ENCODE measurements at regions not wholly inside any gene's neighbourhood (a gene's known extent, or its start where the extent isn't known, plus 50 kb on each side); places are given as distances from the start of the nearest gene placed in this dataset.
"Not testable (repeated sequence)": the region's sequence is repeated elsewhere in the genome, so short reads cannot be mapped to it uniquely, and the experiment has no call there.

DNA sequence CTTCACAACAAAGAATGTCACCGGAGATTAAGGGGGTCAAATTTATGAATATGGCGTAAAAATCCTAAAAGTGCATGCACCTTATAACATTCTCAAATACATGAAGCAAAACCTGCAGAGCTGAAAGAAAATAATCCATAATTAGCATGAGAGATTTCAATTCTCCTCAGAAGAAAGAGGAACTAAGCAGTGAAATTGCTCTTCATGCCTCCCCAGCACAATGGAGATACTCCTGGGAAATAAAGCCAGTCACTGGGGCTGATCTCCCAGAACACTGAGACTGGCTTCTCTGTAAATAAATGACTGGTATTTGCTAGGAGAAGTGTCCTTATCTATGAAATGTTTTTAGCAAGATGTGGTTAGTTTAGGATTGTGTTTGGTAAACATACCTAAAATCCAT lies 68.1 kb downstream of the GOLGA6L6 start:
- TF ChIP-seq, protein P1, sequence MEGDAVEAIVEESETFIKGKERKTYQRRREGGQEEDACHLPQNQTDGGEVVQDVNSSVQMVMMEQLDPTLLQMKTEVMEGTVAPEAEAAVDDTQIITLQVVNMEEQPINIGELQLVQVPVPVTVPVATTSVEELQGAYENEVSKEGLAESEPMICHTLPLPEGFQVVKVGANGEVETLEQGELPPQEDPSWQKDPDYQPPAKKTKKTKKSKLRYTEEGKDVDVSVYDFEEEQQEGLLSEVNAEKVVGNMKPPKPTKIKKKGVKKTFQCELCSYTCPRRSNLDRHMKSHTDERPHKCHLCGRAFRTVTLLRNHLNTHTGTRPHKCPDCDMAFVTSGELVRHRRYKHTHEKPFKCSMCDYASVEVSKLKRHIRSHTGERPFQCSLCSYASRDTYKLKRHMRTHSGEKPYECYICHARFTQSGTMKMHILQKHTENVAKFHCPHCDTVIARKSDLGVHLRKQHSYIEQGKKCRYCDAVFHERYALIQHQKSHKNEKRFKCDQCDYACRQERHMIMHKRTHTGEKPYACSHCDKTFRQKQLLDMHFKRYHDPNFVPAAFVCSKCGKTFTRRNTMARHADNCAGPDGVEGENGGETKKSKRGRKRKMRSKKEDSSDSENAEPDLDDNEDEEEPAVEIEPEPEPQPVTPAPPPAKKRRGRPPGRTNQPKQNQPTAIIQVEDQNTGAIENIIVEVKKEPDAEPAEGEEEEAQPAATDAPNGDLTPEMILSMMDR (conservative IDR thresholded peaks at IDR 0.05; ENCODE audit: low read length) = not testable (repeated sequence)
- TF ChIP-seq EZH2phosphoT487 (IDR thresholded peaks at IDR 0.05; ENCODE audit: borderline replicate concordance, low read depth, low read length) = not testable (repeated sequence)
